GM19035 (cell line): ENCODE measurements at regions not wholly inside any gene's neighbourhood (a gene's known extent, or its start where the extent isn't known, plus 50 kb on each side); places are given as distances from the start of the nearest gene placed in this dataset.

ENCODE experiments used
- ATAC-seq: cut with Tn5 transposase; IDR thresholded peaks from one replicate; pipeline ENCODE4 v1.9.1; 2021; ENCODE audit not compliant: unreplicated experiment

DNA sequence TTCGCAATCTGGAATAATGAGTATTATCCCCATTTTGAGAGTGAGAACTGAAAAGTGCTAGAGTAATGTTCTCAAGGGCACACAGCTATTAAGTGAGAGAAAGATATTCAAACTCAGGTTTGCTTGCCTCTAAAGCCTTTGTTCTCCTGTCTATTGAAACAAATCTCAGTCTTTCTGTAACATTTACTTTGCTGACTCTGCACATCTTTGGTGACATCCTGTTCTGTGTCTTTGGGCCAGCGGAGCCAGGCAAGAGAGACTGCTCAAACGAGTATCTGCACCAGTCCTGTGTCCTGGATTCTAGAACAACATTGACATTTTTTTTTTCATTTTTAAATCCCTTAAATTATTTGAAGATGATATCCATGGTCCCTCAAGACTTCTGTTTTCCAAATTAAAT, 1539.2 kb upstream of the PIK3C3 start:
- ATAC-seq = no peak

DNA sequence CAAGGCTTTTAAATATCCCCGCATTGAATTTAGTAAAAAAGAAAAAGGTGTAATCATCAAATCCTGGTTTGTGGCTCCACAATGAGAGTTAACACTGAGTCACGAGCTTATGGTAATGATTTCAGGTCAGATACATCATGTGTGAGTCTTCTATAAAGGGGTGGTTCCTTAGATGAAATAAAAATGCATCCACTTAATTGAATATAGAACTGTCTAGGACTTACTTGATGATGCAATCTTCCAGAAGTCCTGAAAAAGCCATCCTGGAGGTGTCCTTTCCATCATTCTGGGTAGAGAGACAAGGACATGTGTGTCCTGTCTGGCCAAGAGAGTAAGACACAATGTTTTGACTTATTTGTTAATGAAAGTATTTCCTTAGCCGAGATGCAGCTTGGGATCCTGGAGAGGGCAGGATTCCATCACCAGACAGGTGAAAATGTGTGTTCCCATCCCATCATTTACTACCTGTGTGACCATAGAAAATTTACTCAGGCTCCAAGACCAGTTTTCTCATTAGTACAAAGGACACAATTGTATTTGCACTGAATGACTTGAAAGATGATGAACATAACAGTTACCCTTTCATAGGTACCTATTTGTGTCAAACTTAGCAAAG, 1539.8 kb upstream of the PIK3C3 start:
- ATAC-seq = no peak

DNA sequence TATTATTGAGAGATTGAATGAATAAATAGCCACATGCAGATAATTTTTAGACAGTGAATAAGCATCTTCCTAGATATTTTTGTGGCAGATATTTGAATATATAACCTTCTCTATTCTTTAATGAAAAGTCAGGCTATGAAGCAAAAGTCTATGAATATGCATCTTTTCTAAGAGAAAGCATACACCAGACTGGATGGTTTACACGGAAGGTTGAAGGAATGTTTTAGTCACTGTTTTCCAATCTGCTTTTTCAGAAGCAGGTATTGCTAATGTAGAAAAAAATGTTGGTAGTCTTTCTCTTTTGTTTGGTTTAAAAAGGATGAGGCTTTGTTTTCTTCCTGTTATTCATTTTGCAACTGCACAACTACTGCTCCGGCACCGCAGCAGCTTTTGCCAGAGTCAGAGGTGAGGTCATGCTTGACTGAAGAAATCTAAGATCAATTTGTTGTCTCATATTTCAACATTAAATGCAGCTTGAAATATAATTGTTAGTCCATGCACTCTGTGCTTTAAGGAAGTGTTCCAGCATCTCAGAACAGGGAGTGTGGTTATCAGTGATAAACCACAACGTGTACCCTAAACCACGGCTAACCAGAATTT, 1540.8 kb upstream of the PIK3C3 start:
- ATAC-seq = no peak

DNA sequence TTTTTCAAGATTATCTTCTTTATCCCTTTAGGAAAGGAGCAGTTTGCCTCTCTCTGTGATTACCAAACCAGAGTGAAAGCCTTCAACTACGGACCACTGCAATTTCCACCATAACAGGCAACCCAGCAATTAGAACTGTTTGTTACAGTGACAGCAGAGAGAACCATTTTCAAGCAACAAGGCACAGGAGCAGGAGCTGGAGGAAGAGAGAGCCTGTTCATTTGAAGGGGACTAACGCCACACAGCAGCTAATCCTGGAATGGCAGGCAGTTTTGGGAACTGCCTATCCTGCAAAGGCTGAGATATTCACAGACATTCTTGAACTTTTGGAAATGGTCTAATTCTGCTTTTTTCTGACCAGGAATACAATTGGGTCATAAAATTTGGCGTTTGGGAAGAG, 1541.9 kb upstream of the PIK3C3 start:
- ATAC-seq = no peak

DNA sequence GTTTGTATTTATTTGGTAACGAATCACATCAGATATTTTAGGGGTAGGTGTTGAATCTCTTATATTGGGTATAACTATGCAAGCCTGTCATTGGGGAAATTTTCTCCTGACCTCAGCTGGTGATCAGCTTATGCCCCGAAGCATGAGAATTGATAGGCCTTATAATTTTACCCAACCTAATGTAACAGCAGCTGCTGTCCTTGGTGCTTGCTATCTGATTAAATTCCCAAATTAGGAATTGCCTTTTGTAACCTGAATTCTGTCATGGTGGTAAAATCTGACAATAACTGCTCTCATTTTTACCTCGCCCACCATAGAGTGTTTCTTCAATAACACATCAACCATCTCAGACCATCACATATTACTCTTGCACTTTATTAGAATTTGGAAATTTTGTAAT, 1542.6 kb upstream of the PIK3C3 start:
- ATAC-seq = no peak

DNA sequence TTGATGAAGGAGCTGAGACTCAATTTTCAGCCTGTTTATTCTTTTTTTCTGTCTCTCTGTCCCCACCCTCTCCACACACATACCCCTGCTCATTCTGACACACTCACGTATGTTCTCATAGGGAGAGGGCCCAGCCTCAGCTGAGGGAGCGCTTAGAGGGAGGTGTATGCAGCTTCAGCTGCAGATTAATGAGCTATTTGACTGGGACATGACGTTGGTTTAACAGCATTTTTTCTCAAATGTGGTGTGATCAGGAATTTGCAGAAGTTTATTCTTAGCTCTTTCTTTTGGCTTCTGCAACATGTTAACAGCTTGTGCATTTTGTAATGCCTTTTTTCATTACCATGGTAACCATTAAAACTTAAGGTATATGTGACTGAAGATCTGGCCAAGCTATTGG, 1547.1 kb upstream of the PIK3C3 start:
- no peak for ATAC-seq

DNA sequence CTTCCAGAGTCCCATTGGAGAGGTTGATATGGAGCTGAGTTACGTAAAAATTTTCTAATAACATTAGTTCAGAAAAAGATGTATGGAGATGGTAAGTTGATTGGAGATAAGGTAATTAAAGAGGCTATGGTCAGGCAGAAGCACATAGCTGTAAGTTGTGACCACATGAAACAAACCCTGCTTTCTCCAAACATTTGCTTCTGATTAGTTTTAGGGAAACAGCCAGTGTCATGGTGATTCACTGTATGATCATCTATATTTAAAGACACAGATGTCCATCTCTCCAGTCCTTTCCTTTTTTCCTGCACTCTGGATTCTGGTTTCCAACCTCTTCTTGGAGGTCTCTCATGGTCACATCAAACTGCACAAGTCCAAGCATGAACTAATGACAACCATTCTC, 1550.8 kb upstream of the PIK3C3 start:
- ATAC-seq = no peak

DNA sequence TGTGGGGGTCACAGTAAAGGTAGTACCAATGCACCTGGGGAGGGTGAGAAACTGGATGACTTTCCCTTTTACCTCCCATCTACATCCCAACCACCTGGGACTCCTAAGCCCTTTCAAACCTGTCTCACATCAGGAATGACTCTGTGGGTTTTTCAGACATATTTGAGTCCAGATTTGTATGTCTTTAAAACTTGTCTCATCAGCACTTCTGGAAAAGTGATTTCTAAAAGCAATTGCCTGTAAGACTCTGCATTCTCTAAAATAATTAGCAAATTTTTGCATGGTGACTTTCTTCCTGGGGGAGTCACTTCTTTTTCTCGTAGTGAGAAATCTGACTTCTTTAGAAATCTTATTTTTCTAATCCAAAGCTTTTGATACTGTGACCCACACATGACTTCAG, 1553.0 kb upstream of the PIK3C3 start:
- no peak for ATAC-seq

DNA sequence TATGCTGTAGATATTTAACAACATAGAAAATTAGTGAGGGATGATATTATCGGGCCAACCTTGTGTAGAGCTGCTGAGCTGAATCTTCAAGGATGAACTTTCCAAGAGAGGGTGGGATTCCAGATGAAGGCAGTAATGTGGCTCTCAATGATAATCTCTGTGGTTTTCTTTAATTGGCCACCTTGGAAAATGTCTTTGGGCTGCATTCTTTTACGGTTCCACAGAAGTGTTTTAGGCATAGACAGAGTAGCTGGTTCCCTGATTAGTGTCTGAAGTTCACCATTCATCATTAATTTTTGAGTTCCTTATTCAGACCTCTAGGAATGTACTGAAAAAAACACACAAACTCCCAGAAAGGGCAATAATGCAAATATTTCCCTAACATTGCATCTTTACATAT, 1566.9 kb upstream of the PIK3C3 start:
- no peak for ATAC-seq

DNA sequence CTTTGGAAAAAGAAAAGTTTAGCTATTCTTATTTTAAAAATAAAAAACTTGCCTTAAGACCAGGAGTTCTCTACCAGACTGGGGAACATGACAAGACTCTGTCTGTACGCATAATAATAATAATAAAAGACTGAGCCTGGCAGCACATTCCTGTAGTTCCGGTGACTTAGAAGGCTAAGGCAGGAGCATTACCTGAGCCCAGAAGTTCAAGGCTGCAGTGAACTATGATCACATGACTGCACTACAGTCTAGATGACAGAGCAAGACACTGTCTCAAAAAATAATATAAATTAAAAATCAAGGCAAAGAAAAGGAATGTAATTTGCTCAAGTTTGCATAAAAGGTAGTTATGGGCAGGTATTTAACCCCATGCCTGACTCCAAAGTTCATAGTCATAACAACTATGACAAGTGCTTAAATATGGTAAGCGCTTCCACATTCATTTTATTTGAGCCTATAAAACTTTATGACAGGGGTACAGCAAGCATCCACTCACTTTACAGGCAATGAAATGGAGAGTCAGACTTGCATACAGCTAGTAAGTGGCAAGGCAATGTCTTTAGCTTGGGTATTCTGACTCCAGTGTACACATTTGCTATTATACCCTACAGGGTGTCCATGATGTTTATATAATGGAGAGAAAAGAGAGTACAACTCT, 1567.8 kb upstream of the PIK3C3 start:
- ATAC-seq = no peak

DNA sequence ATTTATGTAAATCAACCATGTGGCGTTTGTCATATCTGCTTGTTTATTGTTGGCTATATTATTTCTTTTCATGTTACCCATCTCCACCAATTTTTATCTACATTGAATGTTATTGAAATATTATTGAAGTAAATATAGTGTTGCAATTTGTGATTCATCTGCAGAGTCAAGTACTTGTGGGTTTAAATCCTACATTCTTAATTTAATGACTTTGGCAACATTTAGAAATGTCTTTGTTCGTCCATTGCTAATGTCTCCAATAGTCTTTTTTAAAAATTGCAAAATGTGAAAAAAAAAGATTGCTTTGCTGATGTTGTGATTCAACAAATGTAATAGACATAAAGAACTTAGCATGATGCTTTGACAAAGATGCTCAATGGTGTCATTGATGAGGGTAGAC, 1572.8 kb upstream of the PIK3C3 start:
- no peak for ATAC-seq

DNA sequence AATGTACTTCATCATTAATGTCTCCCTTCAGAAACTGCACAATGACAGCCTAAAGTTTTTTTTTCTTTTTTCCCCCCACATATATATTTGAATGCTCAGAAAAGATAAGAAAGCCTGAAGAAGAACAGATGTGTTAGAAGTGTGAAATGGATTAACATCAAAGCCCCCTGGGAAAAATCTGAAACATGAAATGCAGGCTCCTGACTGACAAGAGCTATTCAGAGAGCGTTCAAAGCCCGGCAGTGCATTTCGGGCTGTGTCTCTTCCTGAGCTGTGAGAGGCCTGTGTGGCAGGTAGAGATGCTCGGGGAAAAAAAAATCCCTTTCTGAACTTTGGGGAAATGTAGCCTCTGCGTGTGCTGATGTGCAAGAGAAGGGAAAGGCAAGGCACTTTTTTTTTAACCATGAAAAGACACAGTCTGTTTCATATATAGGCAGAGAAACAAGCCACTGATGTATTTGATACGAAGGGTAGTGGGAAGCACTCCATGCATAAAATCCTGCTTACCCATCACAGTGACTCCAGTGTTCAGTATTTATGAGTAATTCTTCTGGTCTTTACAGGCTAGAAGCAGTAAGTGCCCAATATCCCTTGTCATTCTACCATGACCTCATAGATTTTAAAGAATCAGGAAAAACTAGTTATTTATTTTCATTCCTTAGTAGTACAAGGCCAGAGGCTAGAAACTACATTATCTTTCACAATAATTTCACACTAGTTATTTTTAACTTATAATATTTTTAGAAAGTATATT, 1574.2 kb upstream of the PIK3C3 start:
- ATAC-seq = no peak

DNA sequence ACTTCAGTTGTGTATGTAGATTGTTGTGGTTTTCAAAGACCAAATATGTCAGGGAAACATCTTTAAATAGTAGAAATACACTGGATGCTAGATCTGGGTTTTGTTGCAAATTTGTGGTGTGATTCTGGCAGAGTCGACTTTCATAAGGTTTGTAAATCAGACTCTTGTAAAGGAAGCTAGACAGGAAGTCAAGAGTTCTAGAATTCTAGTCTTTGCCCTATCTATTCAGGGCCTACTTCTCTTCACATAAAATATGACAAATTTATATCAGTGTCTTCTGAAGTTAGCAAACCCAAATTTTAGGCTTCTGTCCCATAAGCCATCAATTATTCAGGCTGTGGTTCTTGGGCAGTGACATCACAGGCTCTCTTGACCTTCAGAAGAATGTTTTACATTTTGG, 1579.2 kb upstream of the PIK3C3 start:
- ATAC-seq = no peak

DNA sequence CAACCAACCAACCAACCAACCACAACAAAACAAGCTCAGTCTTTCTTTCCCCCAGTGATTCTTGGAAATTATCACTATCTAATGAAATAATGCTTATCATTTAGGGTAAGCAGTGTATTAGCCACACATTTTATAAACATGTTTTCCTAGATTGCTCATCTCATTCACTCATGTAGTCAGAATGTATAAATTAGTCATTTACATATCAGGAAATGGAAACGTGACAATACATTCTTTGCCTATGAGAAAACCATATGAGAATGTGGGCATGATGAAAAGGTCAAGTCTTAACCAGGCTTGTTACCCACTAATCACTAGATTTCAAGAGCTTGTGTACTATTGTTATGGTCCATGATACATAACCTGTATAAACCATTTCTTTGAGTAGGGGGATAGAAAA, 1583.4 kb upstream of the PIK3C3 start:
- ATAC-seq = no peak

DNA sequence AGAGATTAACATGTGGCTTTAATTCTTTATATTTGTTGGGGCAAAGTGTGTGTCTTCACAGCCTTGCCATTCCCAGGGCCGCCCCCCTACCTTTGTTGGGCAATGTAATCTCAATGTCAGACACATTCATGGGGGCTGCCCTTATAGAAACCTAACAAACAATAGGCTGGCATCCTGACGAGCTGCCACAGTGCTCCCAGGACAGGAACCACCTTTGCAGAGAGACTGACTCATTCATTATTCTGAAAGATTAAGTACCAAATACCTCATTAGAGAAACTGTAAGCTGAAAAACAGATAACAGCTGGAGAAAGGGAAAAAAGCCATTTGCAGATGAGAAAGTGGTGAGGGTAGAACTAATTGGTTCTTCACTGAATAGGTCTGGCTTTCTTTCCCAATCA, 1587.5 kb upstream of the PIK3C3 start:
- ATAC-seq = no peak

DNA sequence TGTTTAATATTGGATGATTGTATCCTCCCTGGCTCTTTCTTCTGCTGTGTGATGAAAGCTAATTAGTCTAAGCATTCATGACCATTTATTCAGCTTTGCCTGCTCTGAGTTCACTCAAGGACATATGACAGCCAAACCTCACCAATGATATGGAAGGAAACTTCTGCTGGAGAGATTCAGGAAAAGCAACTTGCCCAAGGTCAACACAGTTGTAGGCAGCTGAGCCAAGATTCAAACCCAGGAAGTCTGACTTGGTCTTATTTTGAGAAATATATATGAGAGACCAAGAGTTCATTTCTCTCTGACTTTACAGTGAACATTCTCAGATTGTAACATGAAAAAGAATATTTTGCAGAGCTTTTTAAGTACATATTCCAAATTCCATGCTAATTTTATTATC, 1588.5 kb upstream of the PIK3C3 start:
- ATAC-seq = no peak

DNA sequence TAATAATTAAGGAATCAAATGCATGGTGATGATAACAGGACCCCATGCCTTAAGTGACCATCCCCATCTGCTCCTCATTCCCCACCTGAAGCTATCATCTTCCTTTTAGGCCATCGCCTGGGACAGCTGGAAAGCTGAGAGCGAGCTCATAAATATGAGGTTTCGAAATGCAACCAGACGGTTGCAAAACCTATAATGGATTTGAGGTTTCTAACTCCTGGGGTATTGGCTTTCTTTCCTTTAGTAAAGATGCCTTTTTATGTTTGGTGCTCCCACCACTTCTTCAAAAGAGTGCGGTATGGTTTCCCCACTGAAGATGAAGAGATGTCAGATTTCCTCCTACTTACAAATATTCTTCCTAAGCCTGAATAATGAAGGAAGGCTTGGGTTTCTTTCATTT, 1589.5 kb upstream of the PIK3C3 start:
- no peak for ATAC-seq

DNA sequence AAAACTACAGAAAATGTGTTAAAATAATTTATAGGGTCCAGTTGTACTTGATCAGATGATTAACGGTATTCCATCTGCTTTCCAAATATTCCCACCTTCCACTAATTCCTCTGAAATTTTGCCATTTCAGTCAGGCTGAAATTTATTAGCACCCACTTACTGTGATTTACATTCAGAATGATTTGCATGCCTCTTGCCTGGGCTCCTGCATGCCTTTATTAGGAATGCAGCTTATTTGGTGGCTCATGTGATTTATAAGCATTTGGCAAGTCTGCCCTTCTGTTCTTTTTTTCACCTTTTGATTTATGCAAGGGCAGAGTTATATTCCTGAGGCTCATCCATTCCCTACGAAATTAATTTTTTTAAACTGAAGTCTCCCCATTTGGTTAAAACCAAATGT, 1594.5 kb upstream of the PIK3C3 start:
- no peak for ATAC-seq

DNA sequence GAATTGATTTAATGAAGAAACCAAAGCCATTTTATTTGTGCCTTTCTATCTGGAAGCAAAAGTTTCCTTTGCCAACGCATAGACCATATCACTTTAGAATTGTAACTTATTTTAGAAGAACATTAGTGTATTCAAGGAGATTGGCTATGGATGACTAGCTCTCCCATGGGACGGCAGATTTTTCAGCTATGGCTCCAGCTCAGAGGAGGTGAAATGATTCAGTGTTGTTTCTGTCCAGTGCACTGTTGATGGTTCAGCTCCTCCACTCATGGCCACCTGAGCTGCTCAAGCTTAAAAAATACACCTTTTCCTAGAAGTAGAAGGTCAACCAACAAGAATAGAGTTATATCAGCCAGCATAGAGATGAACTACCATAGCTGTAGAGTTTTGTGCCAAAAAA, 1597.5 kb upstream of the PIK3C3 start:
- ATAC-seq = no peak

DNA sequence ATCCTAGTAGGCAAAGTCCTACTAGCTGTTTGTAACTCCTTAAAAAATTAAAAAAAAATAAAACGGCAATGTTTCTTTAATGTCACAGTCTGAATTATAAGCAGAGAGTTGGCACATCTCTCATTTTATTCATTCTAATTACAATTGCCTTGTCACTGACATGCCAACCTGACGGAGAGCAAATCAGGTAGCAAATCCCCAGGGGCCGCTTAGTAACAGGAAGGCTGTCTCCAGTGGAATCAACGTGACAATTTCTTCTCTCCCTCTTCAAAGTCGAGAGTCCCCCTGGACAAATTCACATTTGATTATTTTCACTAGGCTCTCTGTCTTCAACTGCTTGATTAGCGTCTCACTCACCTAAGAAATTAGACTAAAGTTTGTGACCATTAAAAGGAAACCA, 1598.9 kb upstream of the PIK3C3 start:
- no peak for ATAC-seq

DNA sequence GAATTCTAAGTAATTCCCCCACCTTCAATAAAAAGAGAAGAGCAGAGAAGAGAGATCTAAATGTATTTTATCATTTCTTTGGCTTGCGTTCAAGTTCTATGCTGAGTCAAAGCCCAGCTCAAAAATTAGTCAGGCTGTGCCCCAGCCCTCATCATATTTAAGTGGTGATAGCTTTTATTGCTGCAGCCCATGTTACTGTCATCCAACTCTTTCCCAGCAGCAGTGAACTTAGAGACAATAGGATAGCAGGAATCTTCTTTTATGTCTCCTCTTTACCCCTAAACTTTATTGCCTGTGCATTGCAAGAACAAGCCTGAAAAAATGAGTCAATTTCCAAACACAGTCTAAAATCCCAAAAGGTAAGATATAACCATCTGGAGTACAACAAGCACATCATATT, 1599.3 kb upstream of the PIK3C3 start:
- ATAC-seq = no peak

DNA sequence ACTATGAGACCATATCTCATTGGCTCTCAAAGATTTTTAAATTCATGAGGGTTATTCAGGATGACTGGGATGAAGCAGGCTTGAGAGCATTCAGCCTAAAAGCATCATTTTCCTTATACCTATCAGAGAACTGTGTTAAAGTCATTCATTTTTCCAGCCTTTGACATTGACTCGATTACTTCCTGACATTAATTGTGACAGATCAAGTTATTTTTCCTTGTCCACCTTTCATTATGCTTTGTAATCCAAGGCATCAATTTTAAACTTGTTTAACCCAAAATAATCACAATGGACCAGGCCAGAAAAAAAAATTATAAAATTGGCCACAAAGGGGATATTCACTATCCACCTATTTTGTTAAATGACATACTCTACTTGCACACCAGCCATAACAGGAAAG, 1606.8 kb upstream of the PIK3C3 start:
- ATAC-seq = no peak
